Endothelial cell of umbilical vein (primary cell): ENCODE measurements at regions not wholly inside any gene's neighbourhood (a gene's known extent, or its start where the extent isn't known, plus 50 kb on each side); places are given as distances from the start of the nearest gene placed in this dataset.

ENCODE experiments used
- CTCF ChIP-seq, 2 donors: IDR thresholded peaks; 1 replicate in 1 of 2; 2 replicates in 1 of 2; pipeline ENCODE4 v1.5.1; 2011; ENCODE audit warnings: low read length in 2 of 2, mild to moderate bottlenecking in 2 of 2, moderate library complexity in 2 of 2, control low read depth in 1 of 2, inconsistent platforms in 1 of 2, low read depth in 1 of 2; ENCODE audit not compliant: insufficient read depth in 1 of 2; ENCODE audit errors: extremely low read depth in 1 of 2
- MYC ChIP-seq: IDR thresholded peaks from one replicate; pipeline ENCODE4 v1.6.1; 2011; ENCODE audit warnings: mild to moderate bottlenecking, low read depth, low read length
- POLR2A ChIP-seq: IDR thresholded peaks from 2 replicates; pipeline ENCODE4 v1.6.1; 2012; ENCODE audit warnings: low read depth, mild to moderate bottlenecking, control low read depth, low read length

- TF ChIP-seq POLR2A (no peak), CTCF (IDR thresholded peaks at IDR 0.05; ENCODE audit: extremely low read depth in 1 of 2, insufficient read depth in 1 of 2, low read depth in 1 of 2, low read length in 2 of 2) (no peak), MYC (no peak)
Measured at GRCh38 chr1:234912548-234913277, 215.9 kb downstream of the TOMM20 start.
